SU-DHL-6 (cell line): ENCODE measurements at regions not wholly inside any gene's neighbourhood (a gene's known extent, or its start where the extent isn't known, plus 50 kb on each side); places are given as distances from the start of the nearest gene placed in this dataset.

Experiments used
- H2AFZ ChIP-seq: fragments of 200-600 bp; sonication (generic); 2 replicates; pipeline ENCODE4 v1.6.1; 2014; ENCODE audit warnings: low read depth, mild to moderate bottlenecking, moderate library complexity, mixed read lengths, antibody characterized with exemption, low read length; ENCODE audit not compliant: severe bottlenecking
- H3F3A ChIP-seq: fragments of 200-600 bp; shearing (Covaris generic); 2 replicates; pipeline ENCODE4 v1.6.0; 2016; ENCODE audit warnings: antibody characterized with exemption, mild to moderate bottlenecking; ENCODE audit not compliant: insufficient read depth
- H3K27ac ChIP-seq: fragments of 200-600 bp; sonication (generic); 2 replicates; pipeline ENCODE4 v1.5.1; 2016; ENCODE audit warnings: low read depth, mild to moderate bottlenecking, low read length, moderate library complexity, mixed read lengths
- H3K27me3 ChIP-seq: fragments of 200-600 bp; sonication (generic), shearing (Covaris generic); 2 replicates; pipeline ENCODE4 v1.6.0; 2014; ENCODE audit warnings: mild to moderate bottlenecking, low read length
- H3K36me3 ChIP-seq: fragments of 200-600 bp; sonication (generic); 2 replicates; pipeline ENCODE4 v1.6.1; 2014; ENCODE audit warnings: mild to moderate bottlenecking, low read length, mixed read lengths
- H3K4me2 ChIP-seq: fragments of 300-600, 200-600 bp; shearing (Covaris generic), sonication (generic); 2 replicates; pipeline ENCODE4 v1.6.0; 2014; ENCODE audit warnings: low read length, low read depth, mild to moderate bottlenecking; ENCODE audit not compliant: poor library complexity, severe bottlenecking
- H3K4me3 ChIP-seq: fragments of 200-600 bp; sonication (generic); 2 replicates; pipeline ENCODE4 v1.5.1; 2014; ENCODE audit warnings: antibody characterized with exemption, low read length, mild to moderate bottlenecking, mixed read lengths; ENCODE audit not compliant: insufficient read depth, poor library complexity, severe bottlenecking
- H3K79me2 ChIP-seq: fragments of 200-600 bp; sonication (generic); 2 replicates; pipeline ENCODE4 v1.6.1; 2014; ENCODE audit warnings: mild to moderate bottlenecking, low read length, moderate library complexity; ENCODE audit not compliant: insufficient read depth
- H3K9ac ChIP-seq: fragments of 200-600 bp; sonication (generic); 2 replicates; pipeline ENCODE4 v1.7.0; 2014; ENCODE audit warnings: mild to moderate bottlenecking, low read length
- H3K9me2 ChIP-seq: fragments of 200-600 bp; sonication (generic); replicated peaks from 2 replicates; pipeline ENCODE4 v1.6.1; 2014; ENCODE audit warnings: low read length; ENCODE audit not compliant: insufficient read depth
- H3K9me3 ChIP-seq: fragments of 200-600 bp; sonication (generic); 2 replicates; pipeline ENCODE4 v1.6.1; 2014; ENCODE audit warnings: low read length, mixed read lengths; ENCODE audit not compliant: insufficient read depth
- H4K20me1 ChIP-seq: fragments of 200-600 bp; sonication (generic); 2 replicates; pipeline ENCODE4 v1.6.1; 2014; ENCODE audit warnings: low read depth, mild to moderate bottlenecking, antibody characterized with exemption, low read length, moderate library complexity, mixed read lengths
- EZH2phosphoT487 ChIP-seq: fragments of 200-600 bp; sonication (generic), shearing (Covaris generic); conservative IDR thresholded peaks from 2 replicates; pipeline ENCODE4 v1.6.1; 2018; ENCODE audit warnings: mild to moderate bottlenecking, antibody characterized with exemption, low read length, moderate library complexity, mixed read lengths
- TF ChIP-seq, protein P1 (sequence below): fragments of 200-600 bp; sonication (generic); IDR thresholded peaks from one replicate; pipeline ENCODE4 v1.5.1; 2017; ENCODE audit warnings: antibody characterized with exemption, mild to moderate bottlenecking, low read length, moderate library complexity; ENCODE audit not compliant: insufficient read depth, poor library complexity, severe bottlenecking

DNA sequence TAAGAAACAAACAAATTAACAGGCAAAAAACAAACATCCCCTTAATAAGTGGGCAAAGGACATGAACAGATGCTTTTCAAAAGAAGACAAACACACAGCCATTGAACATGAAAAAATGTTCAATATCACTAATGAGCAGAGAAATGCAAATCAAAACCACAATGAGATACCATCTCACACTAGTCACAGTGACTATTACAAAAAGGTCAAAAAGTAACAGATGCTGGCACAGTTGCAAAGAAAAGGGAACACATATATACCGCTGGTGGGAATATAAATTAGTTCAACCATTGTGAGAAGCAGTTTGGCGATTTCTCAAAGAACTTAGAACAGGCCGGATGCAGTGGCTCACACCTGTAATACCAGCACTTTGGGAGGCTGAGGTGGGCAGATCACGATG is 146.1 kb upstream of the NEIL3 start:
- no peak overlapping the region for H3K4me2 ChIP-seq
- H3K9me2 ChIP-seq, result no peaks in the 10 kb centered on the region
- H3K9me3 ChIP-seq, result no peaks in the 10 kb centered on the region
- no peak overlapping the region for H3K4me3 ChIP-seq
- no peaks in the 10 kb centered on the region for H3F3A ChIP-seq
- no peak for TF ChIP-seq EZH2phosphoT487
- TF ChIP-seq, protein P1, sequence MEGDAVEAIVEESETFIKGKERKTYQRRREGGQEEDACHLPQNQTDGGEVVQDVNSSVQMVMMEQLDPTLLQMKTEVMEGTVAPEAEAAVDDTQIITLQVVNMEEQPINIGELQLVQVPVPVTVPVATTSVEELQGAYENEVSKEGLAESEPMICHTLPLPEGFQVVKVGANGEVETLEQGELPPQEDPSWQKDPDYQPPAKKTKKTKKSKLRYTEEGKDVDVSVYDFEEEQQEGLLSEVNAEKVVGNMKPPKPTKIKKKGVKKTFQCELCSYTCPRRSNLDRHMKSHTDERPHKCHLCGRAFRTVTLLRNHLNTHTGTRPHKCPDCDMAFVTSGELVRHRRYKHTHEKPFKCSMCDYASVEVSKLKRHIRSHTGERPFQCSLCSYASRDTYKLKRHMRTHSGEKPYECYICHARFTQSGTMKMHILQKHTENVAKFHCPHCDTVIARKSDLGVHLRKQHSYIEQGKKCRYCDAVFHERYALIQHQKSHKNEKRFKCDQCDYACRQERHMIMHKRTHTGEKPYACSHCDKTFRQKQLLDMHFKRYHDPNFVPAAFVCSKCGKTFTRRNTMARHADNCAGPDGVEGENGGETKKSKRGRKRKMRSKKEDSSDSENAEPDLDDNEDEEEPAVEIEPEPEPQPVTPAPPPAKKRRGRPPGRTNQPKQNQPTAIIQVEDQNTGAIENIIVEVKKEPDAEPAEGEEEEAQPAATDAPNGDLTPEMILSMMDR, result no peak
- H4K20me1 ChIP-seq, result no peaks in the 10 kb centered on the region
- no peaks in the 10 kb centered on the region for H3K27me3 ChIP-seq
- no peak overlapping the region for H3K9ac ChIP-seq
- H3K79me2 ChIP-seq, result no peaks in the 10 kb centered on the region
- H3K27ac ChIP-seq, result no peak overlapping the region
- H2AFZ ChIP-seq, result no peak overlapping the region
- no peaks in the 10 kb centered on the region for H3K36me3 ChIP-seq

GRCh38 chr4:177171588-177171987 is 138.1 kb upstream of the NEIL3 start:
- Histone ChIP-seq H3K9ac (no peak overlapping the region), H3K4me3 (no peak overlapping the region), H3K9me3 (no peaks in the 10 kb centered on the region), H3F3A (no peaks in the 10 kb centered on the region), H3K27me3 (no peaks in the 10 kb centered on the region), H3K79me2 (no peaks in the 10 kb centered on the region), H3K9me2 (no peaks in the 10 kb centered on the region), H3K4me2 (no peak overlapping the region), H4K20me1 (no peaks in the 10 kb centered on the region), H3K36me3 (no peaks in the 10 kb centered on the region), H2AFZ (no peak overlapping the region), H3K27ac (no peak overlapping the region)
- TF ChIP-seq EZH2phosphoT487, result no peak
- TF ChIP-seq, protein P1, result no peak

DNA sequence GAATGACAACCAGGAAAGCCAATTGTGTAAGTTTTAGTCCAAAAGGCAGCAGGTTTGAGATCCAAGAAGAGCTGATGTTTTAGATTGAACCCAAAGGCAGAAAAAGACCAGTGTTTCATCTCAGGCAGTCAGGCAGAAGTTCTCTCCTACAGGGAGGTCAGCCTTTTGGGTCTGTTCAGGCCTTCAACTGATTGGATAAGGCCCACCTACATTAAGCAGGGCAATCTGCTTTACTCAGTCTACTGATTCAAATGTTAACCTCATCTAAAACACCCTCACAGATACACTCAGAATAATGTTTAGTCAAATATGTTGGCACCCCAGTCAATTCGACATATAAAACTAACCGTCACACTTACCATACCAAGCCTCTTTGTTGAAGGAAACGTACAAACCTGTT is 134.2 kb upstream of the NEIL3 start:
- H2AFZ ChIP-seq, result no peak overlapping the region
- no peak overlapping the region for H3K4me2 ChIP-seq
- no peak overlapping the region for H3K9ac ChIP-seq
- H3K79me2 ChIP-seq, result no peaks in the 10 kb centered on the region
- no peaks in the 10 kb centered on the region for H3K36me3 ChIP-seq
- H3K4me3 ChIP-seq, result no peak overlapping the region
- H3F3A ChIP-seq, result no peaks in the 10 kb centered on the region
- H3K9me3 ChIP-seq, result no peaks in the 10 kb centered on the region
- TF ChIP-seq EZH2phosphoT487, result no peak
- TF ChIP-seq, protein P1, result no peak
- no peaks in the 10 kb centered on the region for H3K9me2 ChIP-seq
- no peaks in the 10 kb centered on the region for H4K20me1 ChIP-seq
- H3K27me3 ChIP-seq, result no peaks in the 10 kb centered on the region
- H3K27ac ChIP-seq, result no peak overlapping the region

- no peak overlapping the region for H2AFZ ChIP-seq
- H3K4me2 ChIP-seq, result no peak overlapping the region
Observed at GRCh38 chr4:177177541-177178081, 132.1 kb upstream of the NEIL3 start.

More at GRCh38 chr4:177177541-177178081, 132.1 kb upstream of the NEIL3 start:
- no peak overlapping the region for H3K9ac ChIP-seq
- H3K36me3 ChIP-seq, result no peaks in the 10 kb centered on the region
- H3K27ac ChIP-seq, result no peak overlapping the region
- no peaks in the 10 kb centered on the region for H4K20me1 ChIP-seq
- H3K27me3 ChIP-seq, result no peaks in the 10 kb centered on the region
- no peak overlapping the region for H3K4me3 ChIP-seq
- TF ChIP-seq, protein P1, result no peak
- TF ChIP-seq EZH2phosphoT487, result no peak
- H3F3A ChIP-seq, result no peaks in the 10 kb centered on the region
- H3K9me2 ChIP-seq, result no peaks in the 10 kb centered on the region
- H3K9me3 ChIP-seq, result no peaks in the 10 kb centered on the region
- H3K79me2 ChIP-seq, result no peaks in the 10 kb centered on the region
